Large intestine (tissue), 3 donors: ENCODE measurements at regions not wholly inside any gene's neighbourhood (a gene's known extent, or its start where the extent isn't known, plus 50 kb on each side); places are given as distances from the start of the nearest gene placed in this dataset.
"Not testable (repeated sequence)": the region's sequence is repeated elsewhere in the genome, so short reads cannot be mapped to it uniquely, and the experiment has no call there.

Experiments used
- DNase-seq, 2 donors: peaks; one replicate each; pipeline versions ENCODE4 v3.0.0 to v3.0.0-alpha.2; 2013
- H3K27ac ChIP-seq: one replicate; pipeline ENCODE4 v1.5.1; 2013; ENCODE audit warnings: low read length
- H3K27me3 ChIP-seq: 2 replicates; pipeline ENCODE4 v1.6.1; 2013; ENCODE audit warnings: low read length; ENCODE audit not compliant: control insufficient read depth, insufficient read depth
- H3K36me3 ChIP-seq: 2 replicates; pipeline ENCODE4 v1.6.1; 2013; ENCODE audit warnings: low read length; ENCODE audit not compliant: control insufficient read depth, insufficient read depth
- H3K4me1 ChIP-seq: one replicate; pipeline ENCODE4 v1.6.1; 2013; ENCODE audit warnings: low read length; ENCODE audit not compliant: control insufficient read depth, insufficient read depth
- H3K4me3 ChIP-seq: one replicate; pipeline ENCODE4 v1.5.1; 2013; ENCODE audit warnings: low read length
- H3K9me3 ChIP-seq: one replicate; pipeline ENCODE4 v1.6.1; 2013; ENCODE audit warnings: mild to moderate bottlenecking, low read depth, low read length, moderate library complexity; ENCODE audit not compliant: control insufficient read depth
- WGBS: methylation state at CpG from one replicate; pipeline ENCODE4 v1.1.5; 2013; ENCODE audit warnings: low lambda C conversion rate; ENCODE audit not compliant: insufficient coverage; 5-methylcytosine and 5-hydroxymethylcytosine counted together

DNA sequence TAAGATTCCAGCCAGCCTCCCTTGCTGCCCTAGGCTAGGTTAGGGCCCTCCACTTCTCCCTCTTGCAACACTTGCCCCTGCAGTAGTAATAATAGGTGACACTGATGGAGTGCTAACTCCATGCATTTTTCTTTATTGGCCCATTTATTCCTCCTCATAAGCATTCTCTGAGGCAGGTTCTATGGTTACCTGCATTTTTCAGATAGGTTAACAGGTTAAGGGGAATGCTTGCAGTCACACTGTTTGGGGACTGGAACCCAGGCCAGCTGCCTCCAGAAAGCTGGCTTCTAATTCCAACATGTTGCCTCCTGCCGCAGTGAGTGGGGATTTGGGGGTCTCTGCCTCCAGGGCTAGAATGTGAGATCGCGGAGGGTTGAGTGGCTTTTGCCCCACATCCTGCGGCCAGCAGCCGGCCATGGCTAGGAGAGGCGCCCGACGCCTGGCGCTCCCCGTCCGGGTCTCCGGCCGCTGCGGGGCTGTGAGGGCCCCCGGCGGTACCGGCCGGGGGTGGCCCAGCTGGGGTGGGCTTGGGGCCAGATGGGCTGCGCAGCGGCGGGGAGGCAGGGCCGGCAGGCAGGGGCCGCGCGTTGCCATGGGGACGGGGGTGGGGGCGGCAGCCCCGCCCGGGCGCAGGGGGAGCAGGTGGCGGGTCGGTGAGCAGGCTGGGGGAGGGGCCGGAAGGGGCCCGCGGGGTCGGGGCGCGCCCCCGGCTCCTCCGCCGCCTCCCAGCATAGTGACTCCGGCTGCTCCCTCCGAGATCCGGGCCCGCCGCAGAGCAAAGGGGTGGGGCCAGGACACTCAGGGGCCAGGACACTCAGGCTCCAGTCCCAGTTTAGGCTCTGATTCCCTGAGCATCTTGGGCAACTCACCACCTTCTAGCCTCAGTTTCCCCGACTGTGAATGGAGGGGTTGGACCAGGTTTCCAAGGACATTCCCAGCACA is 68.4 kb upstream of the SSBP3 start:
- Histone ChIP-seq H3K4me3 (peak overlapping the region; percentile 11), H3K36me3 (no peaks in the 10 kb centered on the region), H3K27ac (no peak overlapping the region), H3K27me3 (no peaks in the 10 kb centered on the region), H3K9me3 (no peaks in the 10 kb centered on the region), H3K4me1 (peaks cover 13% of the 10 kb centered on the region)
- DNase-seq, result peak in 1 of 2 donors; percentile 65
- WGBS, result no CpG with 5 or more reads among the region's 47 CpGs

DNA sequence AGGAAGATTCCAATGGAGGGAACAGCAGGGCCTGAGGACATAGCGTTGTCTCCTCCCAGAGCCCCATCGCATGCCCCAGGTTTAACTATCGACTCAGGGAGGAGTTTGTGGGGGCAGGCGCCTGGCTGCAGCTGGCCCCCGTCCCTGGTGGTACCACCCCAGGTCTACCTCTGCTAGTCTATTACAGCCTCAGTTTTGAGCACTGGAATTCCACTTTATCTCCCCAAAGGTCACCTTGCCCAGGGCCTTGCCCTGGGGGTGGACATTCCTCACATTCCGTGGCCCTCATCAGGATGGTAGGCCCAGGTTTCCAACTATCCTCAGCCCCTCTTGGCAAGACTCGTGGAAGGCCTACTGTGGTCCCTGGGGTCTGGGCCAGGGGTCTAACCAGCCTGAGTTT is 65.4 kb upstream of the SSBP3 start:
- no peaks in the 10 kb centered on the region for H3K36me3 ChIP-seq
- no peak overlapping the region for H3K27ac ChIP-seq
- DNase-seq, result no peak
- H3K4me3 ChIP-seq, result no peak overlapping the region
- H3K4me1 ChIP-seq, result peaks cover 13% of the 10 kb centered on the region
- no peaks in the 10 kb centered on the region for H3K27me3 ChIP-seq
- no CpG with 5 or more reads among the region's 7 CpGs for WGBS
- H3K9me3 ChIP-seq, result no peaks in the 10 kb centered on the region

DNA sequence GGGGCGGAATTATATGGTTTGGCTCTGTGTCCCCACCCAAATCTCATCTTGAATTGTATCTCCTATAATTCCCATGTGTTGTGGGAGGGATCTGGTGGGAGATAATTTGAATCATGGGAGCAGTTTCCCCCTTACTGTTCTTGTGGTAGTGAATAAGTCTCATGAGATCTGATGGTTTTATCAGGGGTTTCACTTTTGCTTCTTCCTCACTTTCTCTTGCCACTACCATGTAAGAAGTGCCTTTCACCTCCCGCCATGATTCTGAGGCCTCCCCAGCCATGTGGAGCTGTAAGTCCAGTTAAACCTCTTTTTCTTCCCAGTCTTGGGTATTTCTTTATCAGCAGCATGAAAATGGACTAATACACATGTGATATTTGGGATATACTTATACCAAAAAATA is 63.2 kb upstream of the SSBP3 start:
- no CpG with 5 or more reads among the region's 2 CpGs for WGBS
- not testable (repeated sequence) for H3K36me3 ChIP-seq, H3K4me3 ChIP-seq, H3K27me3 ChIP-seq, H3K9me3 ChIP-seq, DNase-seq, H3K27ac ChIP-seq, H3K4me1 ChIP-seq

- H3K9me3 ChIP-seq, H3K4me3 ChIP-seq, H3K4me1 ChIP-seq, H3K27ac ChIP-seq, H3K36me3 ChIP-seq, DNase-seq, H3K27me3 ChIP-seq: not testable (repeated sequence)
- no CpG with 5 or more reads among the region's 5 CpGs for WGBS
These were observed 62.3 kb upstream of the SSBP3 start for GRCh38 chr1:54468288-54469084.

DNA sequence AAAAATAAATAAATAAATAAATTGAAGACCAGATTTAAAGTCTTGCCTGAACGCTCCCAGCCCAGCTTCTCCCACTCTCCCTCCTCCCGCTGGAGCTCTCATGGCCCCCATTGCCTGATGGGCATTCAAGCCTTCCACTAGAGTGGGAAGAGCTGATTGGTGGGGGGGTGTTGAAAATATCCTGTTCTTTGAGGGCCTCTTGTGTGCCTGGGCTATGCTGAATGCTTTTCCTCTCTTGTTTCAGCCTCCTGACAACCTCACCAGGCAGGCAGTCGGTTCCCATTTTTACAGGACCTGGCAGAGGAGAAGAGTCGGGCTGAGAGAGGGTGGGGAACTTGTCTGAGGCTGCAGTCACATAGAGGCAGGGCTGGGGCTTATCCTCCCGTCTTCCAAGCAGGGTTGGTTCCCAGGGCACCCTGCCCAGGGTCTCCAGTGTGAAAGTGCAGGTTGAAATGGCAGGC is 59.2 kb upstream of the SSBP3 start:
- Histone ChIP-seq H3K4me1 (peaks cover 20% of the 10 kb centered on the region), H3K36me3 (no peaks in the 10 kb centered on the region), H3K9me3 (no peaks in the 10 kb centered on the region), H3K27me3 (no peaks in the 10 kb centered on the region), H3K4me3 (no peak overlapping the region), H3K27ac (no peak overlapping the region)
- peak in 1 of 2 donors; percentile 17 for DNase-seq
- WGBS, result 60% methylated on average over 1 of the region's 5 CpGs

DNA sequence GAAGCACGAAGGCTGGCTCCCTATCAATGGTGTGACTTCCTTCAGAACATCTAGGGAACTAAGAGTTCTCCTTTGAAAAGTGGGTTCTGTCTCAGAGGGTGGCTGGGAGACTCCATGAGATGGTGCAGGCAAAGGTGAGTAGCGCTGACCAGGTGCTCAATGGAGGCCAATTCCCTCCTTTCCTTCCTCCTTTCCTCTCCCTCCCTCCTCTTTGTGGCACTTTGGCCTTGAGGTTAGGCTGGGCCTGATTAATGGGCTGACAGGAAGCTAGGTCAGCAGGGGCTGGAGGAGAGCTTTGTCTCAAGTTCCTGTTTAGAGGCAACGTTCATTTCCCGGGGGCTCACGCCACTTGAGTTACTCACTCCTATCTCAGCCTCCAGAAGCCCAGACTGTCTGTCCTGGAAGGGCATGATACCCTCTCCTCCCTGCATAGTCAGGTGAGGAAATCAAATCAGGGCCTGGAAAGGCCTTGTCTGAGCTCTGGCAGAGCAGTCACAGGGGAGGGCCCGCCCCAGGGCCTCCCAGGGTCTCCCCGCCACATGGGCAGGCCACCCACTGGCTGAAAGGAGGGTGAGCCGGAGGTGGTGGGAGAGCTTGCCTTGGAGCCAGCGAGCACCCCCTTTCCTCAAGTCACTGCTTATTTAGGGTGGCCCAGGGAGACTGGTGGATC is 58.4 kb upstream of the SSBP3 start:
- Histone ChIP-seq H3K27me3 (no peaks in the 10 kb centered on the region), H3K4me3 (no peak overlapping the region), H3K36me3 (no peaks in the 10 kb centered on the region), H3K9me3 (no peaks in the 10 kb centered on the region), H3K4me1 (peaks cover 26% of the 10 kb centered on the region), H3K27ac (no peak overlapping the region)
- peak in 1 of 2 donors; percentile 46 for DNase-seq
- WGBS, result no CpG with 5 or more reads among the region's 9 CpGs

- Histone ChIP-seq H3K4me3 (no peak overlapping the region), H3K27ac (no peak overlapping the region), H3K4me1 (peaks cover 26% of the 10 kb centered on the region), H3K36me3 (no peaks in the 10 kb centered on the region), H3K27me3 (no peaks in the 10 kb centered on the region), H3K9me3 (no peaks in the 10 kb centered on the region)
- WGBS, result no CpG with 5 or more reads among the region's 7 CpGs
- no peak for DNase-seq
These were observed 57.9 kb upstream of the SSBP3 start for GRCh38 chr1:54464031-54464476.

GRCh38 chr1:54463259-54464030 is 57.3 kb upstream of the SSBP3 start:
- H3K36me3 ChIP-seq, result no peaks in the 10 kb centered on the region
- H3K27ac ChIP-seq, result no peak overlapping the region
- no peak overlapping the region for H3K4me3 ChIP-seq
- H3K27me3 ChIP-seq, result no peaks in the 10 kb centered on the region
- no peaks in the 10 kb centered on the region for H3K9me3 ChIP-seq
- DNase-seq, result no peak
- WGBS, result no CpG with 5 or more reads among the region's 10 CpGs
- H3K4me1 ChIP-seq, result peaks cover 26% of the 10 kb centered on the region

DNA sequence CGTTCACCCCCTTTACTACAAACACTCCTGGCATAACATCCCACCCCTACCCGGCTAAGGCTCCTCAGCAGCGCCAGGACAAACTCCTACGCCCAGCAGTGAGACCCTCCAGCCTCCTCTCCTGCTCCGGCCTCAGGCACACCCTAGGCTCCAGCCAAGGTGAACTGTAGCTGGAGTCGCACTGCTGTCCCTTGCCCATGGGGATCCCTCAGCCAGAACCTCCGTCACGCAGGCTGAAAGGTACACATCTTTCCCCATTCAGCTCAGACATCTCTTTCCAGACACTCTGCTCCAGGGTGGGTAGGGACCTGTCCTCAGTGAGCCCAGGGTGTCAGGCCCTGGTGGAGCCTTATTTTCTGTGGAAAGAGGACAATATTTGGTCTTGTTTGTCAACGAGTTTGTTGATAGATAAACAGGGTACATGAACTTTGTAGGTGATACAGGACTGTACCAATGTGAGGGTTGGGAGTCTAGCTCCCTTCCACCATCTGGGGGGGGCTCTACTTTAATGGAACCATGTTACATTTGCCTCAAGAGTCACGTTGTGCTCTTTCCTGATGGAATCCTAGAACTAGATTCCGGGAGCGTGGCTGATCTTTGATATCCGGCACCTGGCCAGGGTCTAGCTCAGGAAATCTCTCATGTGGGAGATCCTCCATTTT is 56.5 kb upstream of the SSBP3 start:
- WGBS, result no CpG with 5 or more reads among the region's 13 CpGs
- Histone ChIP-seq H3K27ac (no peak overlapping the region), H3K4me3 (no peak overlapping the region), H3K36me3 (no peaks in the 10 kb centered on the region), H3K9me3 (no peaks in the 10 kb centered on the region), H3K27me3 (no peaks in the 10 kb centered on the region), H3K4me1 (peaks cover 26% of the 10 kb centered on the region)
- no peak for DNase-seq
